B cell (primary cell): ENCODE measurements at regions not wholly inside any gene's neighbourhood (a gene's known extent, or its start where the extent isn't known, plus 50 kb on each side); places are given as distances from the start of the nearest gene placed in this dataset.

Experiments used
- CTCF ChIP-seq: fragments of 200-600 bp; IDR thresholded peaks from one replicate; pipeline ENCODE4 v1.8.0; 2022; ENCODE audit warnings: antibody characterized with exemption, mild to moderate bottlenecking
- EZH2 ChIP-seq: IDR thresholded peaks from 2 replicates; pipeline ENCODE4 v1.6.1; 2012; ENCODE audit warnings: borderline replicate concordance, low read depth, mild to moderate bottlenecking, moderate library complexity, low read length; ENCODE audit not compliant: insufficient read depth, poor library complexity, severe bottlenecking

- TF ChIP-seq CTCF, result no peak
- TF ChIP-seq EZH2, result no peak
Observed at GRCh38 chr16:86012221-86012620, 113.3 kb downstream of the IRF8 start.
